Chondrocyte (in vitro differentiated cells): ENCODE measurements at regions not wholly inside any gene's neighbourhood (a gene's known extent, or its start where the extent isn't known, plus 50 kb on each side); places are given as distances from the start of the nearest gene placed in this dataset.

Experiments
- DNase-seq: peaks from one replicate; pipeline ENCODE4 v3.0.0; 2021; ENCODE audit warnings: mixed read lengths, low spot score
- H3K27ac Mint-ChIP-seq: one replicate; pipeline ENCODE4 v1.8.0; 2021; ENCODE audit warnings: mild to moderate bottlenecking, moderate library complexity, mixed read lengths; ENCODE audit not compliant: unreplicated experiment
- H3K27me3 Mint-ChIP-seq: 2 replicates; pipeline ENCODE4 v1.8.0; 2021; ENCODE audit warnings: low read depth, mixed read lengths
- H3K36me3 Mint-ChIP-seq: 2 replicates; pipeline ENCODE4 v1.8.0; 2021; ENCODE audit warnings: low read depth, mixed read lengths
- H3K4me1 Mint-ChIP-seq: 2 replicates; pipeline ENCODE4 v1.8.0; 2021; ENCODE audit warnings: low read depth, mild to moderate bottlenecking, mixed read lengths
- H3K4me3 Mint-ChIP-seq: one replicate; pipeline ENCODE4 v1.8.0; 2021; ENCODE audit warnings: mild to moderate bottlenecking, moderate library complexity, mixed read lengths; ENCODE audit not compliant: unreplicated experiment
- H3K9me3 Mint-ChIP-seq: 2 replicates; pipeline ENCODE4 v1.8.0; 2021; ENCODE audit warnings: low read depth, mixed read lengths
- CTCF ChIP-seq: fragments of 200-600 bp; sonication (generic); IDR thresholded peaks from 2 replicates; pipeline ENCODE4 v1.5.0; 2021; ENCODE audit warnings: antibody characterized with exemption, mild to moderate bottlenecking, moderate library complexity

DNA sequence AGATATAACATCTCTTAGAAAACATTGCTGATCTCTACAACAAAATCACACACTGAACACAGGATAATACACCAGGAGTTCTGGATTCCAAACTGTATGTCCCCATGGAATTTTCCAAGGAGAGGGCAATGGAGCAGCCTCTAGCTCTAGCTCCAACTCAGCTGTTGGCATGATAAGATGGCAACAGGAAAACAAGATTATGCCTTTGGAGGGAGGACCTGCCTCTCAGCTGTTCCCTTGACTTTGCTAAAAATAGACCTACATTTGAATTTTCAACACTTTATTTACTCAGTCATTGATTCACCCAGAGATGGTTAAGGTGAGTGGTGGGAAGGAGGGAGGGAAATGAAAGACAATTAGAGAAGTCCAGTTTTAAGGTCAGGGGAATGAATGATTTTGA lies 246.7 kb downstream of the ALDH8A1 start:
- Mint-ChIP-seq H3K4me3 (no peak overlapping the region), H3K27ac (no peak overlapping the region), H3K27me3 (no peaks in the 10 kb centered on the region), H3K36me3 (no peaks in the 10 kb centered on the region), H3K9me3 (no peaks in the 10 kb centered on the region), H3K4me1 (peaks cover 20% of the 10 kb centered on the region)
- no peak for DNase-seq
- TF ChIP-seq CTCF = no peak

- Mint-ChIP-seq H3K36me3 (no peaks in the 10 kb centered on the region), H3K4me3 (no peak overlapping the region), H3K27ac (no peak overlapping the region), H3K27me3 (no peaks in the 10 kb centered on the region), H3K9me3 (no peaks in the 10 kb centered on the region), H3K4me1 (peaks cover 18% of the 10 kb centered on the region)
- DNase-seq = no peak
- no peak for TF ChIP-seq CTCF
Observed at GRCh38 chr6:134702279-134702678, 247.6 kb downstream of the ALDH8A1 start.

DNA sequence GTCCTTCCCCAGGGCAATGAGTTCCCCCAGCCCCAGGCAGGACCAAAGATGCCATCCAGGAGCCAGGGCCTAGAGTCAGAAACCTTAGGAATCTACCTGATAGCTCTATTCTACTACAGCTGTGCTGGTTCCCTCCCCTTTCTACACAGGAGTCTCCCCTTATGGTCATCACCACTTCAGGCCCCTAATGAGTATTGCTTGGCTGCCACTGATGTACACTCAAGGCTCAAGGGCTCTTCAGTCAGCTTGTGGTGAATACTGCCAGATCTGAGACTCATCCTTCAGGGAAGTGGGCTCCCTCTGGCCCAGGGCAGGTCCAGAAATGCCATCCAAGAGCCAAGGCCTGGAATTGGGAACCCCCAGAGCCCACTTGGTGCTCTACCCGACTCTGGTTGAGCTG lies 248.6 kb downstream of the ALDH8A1 start:
- Mint-ChIP-seq H3K27ac (no peak overlapping the region), H3K4me1 (peaks cover 9% of the 10 kb centered on the region), H3K36me3 (no peaks in the 10 kb centered on the region), H3K9me3 (no peaks in the 10 kb centered on the region), H3K4me3 (no peak overlapping the region), H3K27me3 (no peaks in the 10 kb centered on the region)
- DNase-seq = no peak
- TF ChIP-seq CTCF = no peak

DNA sequence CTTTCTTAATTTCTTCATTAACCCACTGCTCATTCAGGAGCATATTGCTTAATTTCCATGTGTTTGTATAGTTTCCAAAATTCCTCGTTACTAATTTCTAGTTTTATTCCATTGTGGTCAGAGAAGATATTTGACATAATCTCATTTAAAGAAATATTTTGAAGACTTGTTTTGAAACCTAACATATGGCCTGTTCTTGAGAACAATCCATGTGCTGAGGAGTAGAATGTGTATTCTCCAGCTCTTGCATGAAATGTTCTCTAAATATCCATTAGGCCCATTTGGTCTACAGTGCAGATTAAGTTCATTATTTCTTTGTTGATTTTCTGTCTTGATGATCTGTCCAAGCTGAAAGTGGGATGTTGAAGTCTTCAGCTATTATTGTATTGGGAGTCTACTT lies 251.7 kb downstream of the ALDH8A1 start:
- no peak for TF ChIP-seq CTCF
- DNase-seq = no peak
- H3K9me3 Mint-ChIP-seq = peaks cover 8% of the 10 kb centered on the region
- peaks cover 4% of the 10 kb centered on the region for H3K4me1 Mint-ChIP-seq
- no peaks in the 10 kb centered on the region for H3K27me3 Mint-ChIP-seq
- no peaks in the 10 kb centered on the region for H3K36me3 Mint-ChIP-seq
- no peak overlapping the region for H3K4me3 Mint-ChIP-seq
- no peak overlapping the region for H3K27ac Mint-ChIP-seq

GRCh38 chr6:134692008-134692407 lies 257.9 kb downstream of the ALDH8A1 start:
- Mint-ChIP-seq H3K4me3 (no peak overlapping the region), H3K27me3 (no peaks in the 10 kb centered on the region), H3K27ac (no peak overlapping the region), H3K9me3 (peaks cover 8% of the 10 kb centered on the region), H3K4me1 (peaks cover 21% of the 10 kb centered on the region), H3K36me3 (no peaks in the 10 kb centered on the region)
- no peak for TF ChIP-seq CTCF
- no peak for DNase-seq
